Rectal smooth muscle tissue (tissue), 1 donor: ENCODE measurements at regions not wholly inside any gene's neighbourhood (a gene's known extent, or its start where the extent isn't known, plus 50 kb on each side); places are given as distances from the start of the nearest gene placed in this dataset.

Source experiments
- H3K27ac ChIP-seq: one replicate; pipeline ENCODE4 v1.7.0; 2013; ENCODE audit warnings: low read depth, low read length, inconsistent platforms
- H3K27me3 ChIP-seq: one replicate; pipeline ENCODE4 v1.7.0; 2013; ENCODE audit warnings: low read length; ENCODE audit not compliant: control insufficient read depth, insufficient read depth
- H3K36me3 ChIP-seq: one replicate; pipeline ENCODE4 v1.7.0; 2013; ENCODE audit warnings: low read length; ENCODE audit not compliant: control insufficient read depth, insufficient read depth
- H3K4me1 ChIP-seq: one replicate; pipeline ENCODE4 v1.7.0; 2013; ENCODE audit warnings: low read length; ENCODE audit not compliant: control insufficient read depth, insufficient read depth
- H3K4me3 ChIP-seq: one replicate; pipeline ENCODE4 v1.7.0; 2013; ENCODE audit warnings: low read length
- H3K9ac ChIP-seq: one replicate; pipeline ENCODE4 v1.7.0; 2013; ENCODE audit warnings: low read length

- H3K27me3 ChIP-seq: no peaks in the 10 kb centered on the region
- no peak overlapping the region for H3K27ac ChIP-seq
- no peaks in the 10 kb centered on the region for H3K36me3 ChIP-seq
- no peak overlapping the region for H3K9ac ChIP-seq
- no peaks in the 10 kb centered on the region for H3K4me1 ChIP-seq
- no peak overlapping the region for H3K4me3 ChIP-seq
These were observed 563.5 kb upstream of the SLITRK5 start for GRCh38 chr13:87107651-87108050.

- Histone ChIP-seq H3K27ac (no peak overlapping the region), H3K4me1 (no peaks in the 10 kb centered on the region), H3K36me3 (no peaks in the 10 kb centered on the region), H3K4me3 (no peak overlapping the region), H3K9ac (no peak overlapping the region), H3K27me3 (no peaks in the 10 kb centered on the region)
These were observed 550.7 kb upstream of the SLITRK5 start for GRCh38 chr13:87120476-87120875.

GRCh38 chr13:87122551-87122950, 548.6 kb upstream of the SLITRK5 start:
- no peaks in the 10 kb centered on the region for H3K36me3 ChIP-seq
- no peak overlapping the region for H3K4me3 ChIP-seq

GRCh38 chr13:87123987-87124784, 547.0 kb upstream of the SLITRK5 start:
- Histone ChIP-seq H3K36me3 (no peaks in the 10 kb centered on the region), H3K4me1 (no peaks in the 10 kb centered on the region), H3K9ac (no peak overlapping the region), H3K27ac (no peak overlapping the region), H3K27me3 (no peaks in the 10 kb centered on the region), H3K4me3 (no peak overlapping the region)

More at GRCh38 chr13:87122551-87122950, 548.6 kb upstream of the SLITRK5 start:
- no peak overlapping the region for H3K27ac ChIP-seq
- H3K4me1 ChIP-seq: no peaks in the 10 kb centered on the region
- H3K9ac ChIP-seq: no peak overlapping the region
- no peaks in the 10 kb centered on the region for H3K27me3 ChIP-seq

- no peaks in the 10 kb centered on the region for H3K36me3 ChIP-seq
- no peaks in the 10 kb centered on the region for H3K4me1 ChIP-seq
- H3K4me3 ChIP-seq: no peak overlapping the region
- no peak overlapping the region for H3K9ac ChIP-seq
- no peak overlapping the region for H3K27ac ChIP-seq
- no peaks in the 10 kb centered on the region for H3K27me3 ChIP-seq
These were observed 546.4 kb upstream of the SLITRK5 start for GRCh38 chr13:87124785-87125074.

GRCh38 chr13:87128036-87128435, 543.1 kb upstream of the SLITRK5 start:
- Histone ChIP-seq H3K27me3 (no peaks in the 10 kb centered on the region), H3K4me1 (no peaks in the 10 kb centered on the region), H3K9ac (no peak overlapping the region), H3K27ac (no peak overlapping the region), H3K36me3 (no peaks in the 10 kb centered on the region), H3K4me3 (no peak overlapping the region)

GRCh38 chr13:87128491-87128890, 542.7 kb upstream of the SLITRK5 start:
- H3K27me3 ChIP-seq: no peaks in the 10 kb centered on the region
- no peaks in the 10 kb centered on the region for H3K4me1 ChIP-seq
- no peak overlapping the region for H3K27ac ChIP-seq
- H3K36me3 ChIP-seq: no peaks in the 10 kb centered on the region
- H3K9ac ChIP-seq: no peak overlapping the region
- H3K4me3 ChIP-seq: no peak overlapping the region

GRCh38 chr13:87129602-87130300, 541.4 kb upstream of the SLITRK5 start:
- Histone ChIP-seq H3K4me1 (no peaks in the 10 kb centered on the region), H3K9ac (no peak overlapping the region), H3K27ac (no peak overlapping the region), H3K36me3 (no peaks in the 10 kb centered on the region), H3K27me3 (no peaks in the 10 kb centered on the region), H3K4me3 (no peak overlapping the region)

- no peaks in the 10 kb centered on the region for H3K27me3 ChIP-seq
- H3K4me1 ChIP-seq: no peaks in the 10 kb centered on the region
- H3K9ac ChIP-seq: no peak overlapping the region
- H3K4me3 ChIP-seq: no peak overlapping the region
- no peak overlapping the region for H3K27ac ChIP-seq
- H3K36me3 ChIP-seq: no peaks in the 10 kb centered on the region
These were observed 540.7 kb upstream of the SLITRK5 start for GRCh38 chr13:87130423-87130822.

GRCh38 chr13:87131611-87132010, 539.6 kb upstream of the SLITRK5 start:
- Histone ChIP-seq H3K4me1 (no peaks in the 10 kb centered on the region), H3K4me3 (no peak overlapping the region), H3K36me3 (no peaks in the 10 kb centered on the region)

GRCh38 chr13:87138866-87139265, 532.3 kb upstream of the SLITRK5 start:
- Histone ChIP-seq H3K4me1 (no peaks in the 10 kb centered on the region), H3K9ac (no peak overlapping the region), H3K27me3 (no peaks in the 10 kb centered on the region), H3K27ac (no peak overlapping the region), H3K4me3 (no peak overlapping the region), H3K36me3 (no peaks in the 10 kb centered on the region)

More at GRCh38 chr13:87131611-87132010, 539.6 kb upstream of the SLITRK5 start:
- Histone ChIP-seq H3K9ac (no peak overlapping the region), H3K27ac (no peak overlapping the region), H3K27me3 (no peaks in the 10 kb centered on the region)

- no peaks in the 10 kb centered on the region for H3K27me3 ChIP-seq
- H3K36me3 ChIP-seq: no peaks in the 10 kb centered on the region
- no peaks in the 10 kb centered on the region for H3K4me1 ChIP-seq
- no peak overlapping the region for H3K27ac ChIP-seq
- H3K9ac ChIP-seq: no peak overlapping the region
- H3K4me3 ChIP-seq: no peak overlapping the region
These were observed 524.1 kb upstream of the SLITRK5 start for GRCh38 chr13:87147076-87147475.

GRCh38 chr13:87153371-87153770, 517.8 kb upstream of the SLITRK5 start:
- Histone ChIP-seq H3K27me3 (no peaks in the 10 kb centered on the region), H3K4me1 (no peaks in the 10 kb centered on the region), H3K4me3 (no peak overlapping the region), H3K9ac (no peak overlapping the region), H3K27ac (no peak overlapping the region), H3K36me3 (no peaks in the 10 kb centered on the region)
